GM19240 (cell line): ENCODE measurements at regions not wholly inside any gene's neighbourhood (a gene's known extent, or its start where the extent isn't known, plus 50 kb on each side); places are given as distances from the start of the nearest gene placed in this dataset.

Experiments
- DNase-seq: peaks from one replicate; pipeline ENCODE4 v3.0.0; 2011; ENCODE audit warnings: low spot score; ENCODE audit not compliant: insufficient read length

DNA sequence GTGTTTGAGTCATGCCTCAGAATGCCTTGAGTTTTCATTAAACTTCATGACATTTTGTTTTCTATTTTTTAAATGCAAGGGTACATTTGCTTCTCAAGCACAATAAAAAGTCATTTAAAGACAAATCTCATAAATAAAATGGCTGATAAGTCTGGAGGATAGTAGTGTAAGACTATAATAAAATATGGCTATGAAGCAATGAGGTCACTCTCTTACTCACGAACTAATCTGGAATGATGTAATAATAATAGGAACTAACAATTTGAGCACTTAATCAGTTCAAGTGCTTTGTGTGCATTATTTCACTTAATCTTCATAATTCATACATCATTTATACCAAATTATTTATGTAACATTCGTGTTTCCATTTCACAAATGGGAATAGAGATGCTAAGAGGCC is 149.3 kb upstream of the CTTNBP2 start:
- no peak for DNase-seq

DNA sequence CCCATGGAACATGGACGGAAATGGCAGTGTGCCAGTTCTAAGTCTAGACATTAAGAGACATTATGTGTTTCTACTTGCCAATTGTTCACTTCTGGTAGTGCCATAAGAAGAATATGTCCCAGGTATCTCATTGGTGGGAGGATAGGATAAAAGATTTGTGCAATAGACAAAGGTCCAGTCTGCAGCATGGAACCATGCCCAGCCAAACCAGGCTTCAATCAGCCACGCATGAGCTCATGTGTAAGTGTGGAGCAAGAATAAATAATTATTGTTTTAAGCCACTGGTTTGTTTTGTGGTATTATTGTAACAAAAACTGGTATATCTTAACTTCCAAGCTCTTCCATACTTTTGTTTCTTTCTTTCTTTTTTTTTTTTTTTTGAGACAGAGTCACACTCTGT is 153.6 kb upstream of the CTTNBP2 start:
- no peak for DNase-seq

DNA sequence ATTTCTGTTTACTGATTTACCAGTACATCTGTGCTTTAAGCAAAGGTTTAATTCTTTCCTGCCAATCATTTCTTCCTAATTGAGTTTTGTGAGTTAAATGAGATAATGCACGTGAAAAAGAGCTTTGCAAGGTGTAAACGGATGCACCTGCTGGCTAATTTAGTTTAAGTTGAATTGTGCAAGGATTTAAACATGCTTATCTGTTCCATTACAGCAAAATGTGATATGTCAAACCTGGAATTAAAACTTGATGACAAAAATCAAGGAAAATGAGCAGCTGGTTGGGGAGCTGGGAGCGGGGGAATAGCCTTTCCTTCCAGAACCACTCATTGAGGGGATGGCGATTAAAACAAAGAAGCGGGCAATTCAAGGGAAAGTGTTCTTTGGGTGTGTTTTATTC is 155.0 kb upstream of the CTTNBP2 start:
- no peak for DNase-seq

DNA sequence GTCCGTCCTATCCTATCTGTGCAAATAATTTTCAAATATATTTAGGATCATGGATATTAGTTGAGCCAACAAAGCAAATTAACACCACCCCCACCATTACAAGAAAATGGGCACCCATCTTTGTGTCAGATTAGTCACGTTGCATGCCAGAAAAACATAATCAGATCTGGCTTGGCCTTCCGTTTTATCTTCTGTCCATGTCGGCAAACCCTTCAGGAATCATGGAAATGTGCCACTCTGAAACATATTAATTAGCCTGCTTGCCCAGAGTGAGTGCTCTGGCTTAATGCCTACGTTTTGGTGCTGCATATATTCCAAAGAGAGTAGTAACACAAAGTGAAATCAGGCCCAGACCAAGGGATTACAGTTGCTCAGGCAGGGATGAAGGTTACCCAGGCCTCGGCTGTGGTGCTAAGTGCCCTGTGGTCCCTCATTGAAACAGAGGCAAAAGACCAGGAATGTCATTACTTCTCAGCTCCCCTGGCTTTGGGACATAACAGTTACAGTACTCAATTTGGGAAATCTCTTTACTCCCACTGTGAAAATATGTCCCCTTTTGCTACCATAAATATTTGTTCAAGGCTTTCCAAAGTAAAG is 154.0 kb upstream of the LSM8 start:
- DNase-seq: no peak

DNA sequence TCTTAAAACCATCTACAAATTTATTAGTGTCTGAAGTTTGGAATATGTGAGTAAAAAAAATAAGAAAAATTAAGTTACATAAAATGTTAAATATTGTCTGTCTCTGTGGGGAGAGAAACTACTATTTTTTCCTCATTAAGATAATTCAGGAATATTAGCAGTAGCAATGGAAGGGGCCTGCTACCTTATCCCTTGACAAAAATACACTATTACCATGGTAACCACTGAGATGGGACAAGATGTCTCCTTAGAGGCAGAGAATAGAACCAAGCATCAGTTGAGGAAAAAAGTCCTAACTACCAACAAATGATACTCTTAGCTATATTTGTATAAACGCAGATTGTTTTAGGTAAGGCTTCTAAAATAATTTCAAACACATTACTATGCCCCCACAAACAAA is 150.7 kb upstream of the LSM8 start:
- DNase-seq: no peak

DNA sequence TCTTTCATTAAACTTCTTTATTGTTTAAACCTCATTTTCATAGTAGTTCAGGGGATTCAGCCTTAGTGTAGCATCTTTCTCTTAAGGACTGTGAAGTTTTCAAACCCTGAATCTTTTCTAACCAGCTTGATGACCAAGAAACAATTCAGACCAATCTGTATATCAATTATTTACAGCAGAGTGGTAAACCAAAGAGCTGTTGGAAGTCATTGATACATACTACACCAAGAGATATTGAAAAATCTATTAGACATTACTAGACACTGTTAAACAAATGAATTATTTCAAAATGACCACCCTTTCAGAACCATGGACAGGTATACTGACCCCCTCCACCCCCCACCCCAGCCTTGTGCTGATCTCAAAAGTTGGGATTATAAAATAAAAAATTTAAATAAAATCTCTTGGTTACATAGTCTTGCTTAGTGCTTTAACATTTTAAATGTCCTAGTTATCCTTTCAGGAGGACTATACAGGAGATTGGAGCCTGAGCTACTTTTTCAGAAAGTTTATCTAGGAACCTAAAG is 143.9 kb upstream of the LSM8 start:
- DNase-seq: no peak

DNA sequence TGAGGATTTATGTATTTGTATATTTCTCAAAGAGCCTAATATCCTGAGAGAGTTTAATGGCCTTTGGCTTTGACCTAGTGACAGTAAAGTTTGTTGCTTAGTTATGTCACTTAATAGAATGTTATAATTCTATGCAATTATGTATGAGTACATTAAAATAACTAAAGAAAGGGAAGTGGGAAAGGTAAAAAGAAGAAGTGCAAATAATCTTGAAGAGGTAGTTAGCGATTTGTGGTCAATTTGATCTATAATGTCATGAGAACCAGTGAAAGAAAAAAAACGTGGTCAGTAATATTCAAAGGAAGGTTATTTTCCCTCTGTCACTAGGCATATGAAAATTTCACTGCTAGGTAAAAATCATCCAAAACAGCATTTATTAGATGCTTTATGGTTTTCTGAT is 143.4 kb upstream of the LSM8 start:
- DNase-seq: no peak

DNA sequence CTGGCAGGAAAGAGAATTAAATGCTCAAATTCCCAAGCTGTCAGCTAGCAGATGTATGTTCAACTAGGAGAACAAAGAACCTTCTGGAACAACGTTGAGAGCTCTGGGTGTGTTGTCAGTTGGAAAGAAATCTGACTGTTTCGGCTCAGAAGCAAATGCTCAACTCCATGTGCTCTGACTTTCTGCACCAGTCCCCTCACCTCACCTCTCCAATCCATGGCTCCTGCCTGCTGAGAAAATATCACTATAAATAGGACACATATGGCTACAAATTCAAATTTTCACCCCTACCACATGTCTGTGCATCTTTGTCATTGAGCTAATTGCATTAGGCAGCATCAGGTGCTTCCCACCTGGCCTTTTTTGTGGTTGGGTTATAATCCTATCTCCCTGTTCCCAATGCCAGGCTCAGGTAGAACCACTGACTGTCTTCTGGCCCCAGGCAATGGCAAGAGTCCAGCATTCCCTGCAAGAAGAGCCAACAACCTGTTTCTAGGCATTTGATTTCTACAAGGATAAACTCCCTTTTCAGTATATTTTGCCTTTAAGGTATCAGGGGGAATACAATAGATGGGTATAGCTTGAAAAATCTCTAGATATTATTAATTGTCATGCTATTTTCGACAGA is 142.6 kb upstream of the LSM8 start:
- DNase-seq: no peak

DNA sequence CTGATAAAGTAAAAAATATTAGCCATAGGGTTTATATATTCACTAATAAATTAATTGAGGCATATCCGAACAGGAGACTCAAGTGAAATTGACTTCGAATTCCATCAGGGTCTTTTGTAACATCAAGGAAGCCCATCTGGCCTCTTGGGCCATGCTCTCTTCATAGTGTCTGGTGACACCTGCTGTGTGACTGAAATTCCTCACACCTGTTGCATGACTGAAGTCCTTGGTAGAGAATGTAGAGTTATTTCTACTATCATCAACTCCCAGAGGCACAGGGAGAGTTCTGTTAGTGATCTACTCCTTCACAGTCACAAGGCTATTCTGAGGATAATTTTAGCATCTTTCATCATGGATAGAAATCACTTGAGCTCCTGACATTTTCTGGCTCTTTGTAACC is 138.3 kb upstream of the LSM8 start:
- no peak for DNase-seq

DNA sequence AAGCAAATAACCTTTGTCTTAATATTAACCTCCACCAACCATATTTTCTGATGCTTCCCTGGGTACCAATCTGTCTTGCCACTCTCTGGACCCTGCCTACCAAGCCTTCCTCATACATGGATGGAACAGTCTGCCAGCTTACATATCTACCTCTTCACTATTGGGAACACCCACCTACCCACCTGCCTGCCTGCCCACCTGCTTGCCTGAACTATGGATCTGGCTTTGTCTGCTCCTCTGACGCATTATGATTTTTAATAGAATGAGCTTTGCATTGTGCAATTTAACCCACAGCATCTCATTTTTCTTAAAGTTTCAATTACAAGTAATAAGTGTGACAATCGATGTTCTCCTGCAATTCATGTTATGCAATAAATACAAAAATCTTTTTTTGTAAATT is 137.9 kb upstream of the LSM8 start:
- no peak for DNase-seq

DNA sequence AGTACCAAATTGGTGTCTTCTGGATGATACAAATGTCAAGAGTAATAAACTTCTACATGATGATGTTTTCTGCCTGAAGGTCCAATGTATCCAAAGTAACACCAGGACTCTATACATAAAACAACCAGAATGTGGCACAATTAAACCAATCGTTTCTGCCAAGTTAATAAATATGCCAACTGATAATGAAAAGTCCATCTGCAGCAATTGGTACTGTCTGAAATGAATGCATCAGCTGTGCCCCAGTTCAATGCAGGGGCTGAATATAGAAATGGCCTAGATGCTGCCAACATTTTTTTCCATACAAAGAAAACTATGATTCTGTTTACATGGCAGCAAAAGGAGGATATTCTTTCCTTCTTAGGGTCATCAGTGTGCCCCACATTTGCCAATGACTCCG is 137.2 kb upstream of the LSM8 start:
- DNase-seq: no peak

DNA sequence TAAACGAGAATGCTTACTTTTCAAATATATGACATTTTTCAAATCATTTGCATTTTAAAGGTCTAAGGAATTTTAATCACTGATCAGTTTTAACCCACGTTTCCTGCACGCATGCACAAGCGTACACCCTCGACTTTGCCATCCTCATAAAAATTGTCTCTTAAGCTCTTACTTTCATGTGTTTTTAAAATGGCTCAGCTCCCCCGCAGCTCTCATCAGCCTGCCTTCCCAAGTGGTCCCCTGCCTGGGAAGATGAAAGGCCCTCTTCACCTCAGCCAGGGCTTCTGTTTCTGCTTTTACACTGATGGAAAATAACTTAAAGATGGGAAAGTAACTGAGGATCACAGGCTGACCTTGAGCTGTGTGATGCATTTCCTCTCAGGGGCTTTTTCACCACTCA is 131.6 kb upstream of the LSM8 start:
- no peak for DNase-seq

DNA sequence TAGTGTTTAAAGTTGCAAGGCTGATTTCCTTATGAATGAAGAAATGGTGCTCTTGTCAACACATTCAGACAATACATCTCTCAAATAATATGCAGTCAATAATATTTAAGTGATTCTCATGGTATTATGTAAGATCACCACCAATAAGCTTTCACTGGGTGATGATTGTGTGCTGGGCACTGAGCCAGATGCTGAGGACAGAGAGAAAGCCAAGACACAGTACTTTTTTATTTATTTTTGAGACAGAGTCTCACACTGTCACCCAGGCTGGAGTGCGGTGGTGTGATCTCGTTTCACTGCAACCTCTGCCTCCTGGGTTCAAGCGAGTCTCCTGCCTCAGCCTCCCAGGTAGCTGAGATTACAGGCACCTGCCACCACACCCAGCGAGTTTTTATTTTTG is 130.6 kb upstream of the LSM8 start:
- DNase-seq: no peak

DNA sequence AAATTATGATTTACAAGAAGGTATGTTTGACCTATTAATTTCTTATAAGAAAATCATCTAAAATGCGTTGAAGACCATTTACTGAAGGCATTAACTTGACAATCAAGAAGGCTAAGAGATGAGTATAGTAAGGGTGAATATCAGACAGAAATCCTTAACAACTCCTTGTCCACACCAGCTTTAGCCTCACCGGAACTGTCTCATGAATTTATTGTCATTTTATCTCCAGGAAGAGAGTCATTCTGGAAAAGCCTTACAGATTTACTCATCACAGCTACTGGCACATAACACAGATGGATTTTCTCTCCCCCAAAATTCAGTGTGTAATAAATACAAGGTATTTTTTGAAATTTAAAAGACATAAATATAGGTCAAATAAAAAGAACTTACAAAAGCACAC is 129.4 kb upstream of the LSM8 start:
- no peak for DNase-seq

DNA sequence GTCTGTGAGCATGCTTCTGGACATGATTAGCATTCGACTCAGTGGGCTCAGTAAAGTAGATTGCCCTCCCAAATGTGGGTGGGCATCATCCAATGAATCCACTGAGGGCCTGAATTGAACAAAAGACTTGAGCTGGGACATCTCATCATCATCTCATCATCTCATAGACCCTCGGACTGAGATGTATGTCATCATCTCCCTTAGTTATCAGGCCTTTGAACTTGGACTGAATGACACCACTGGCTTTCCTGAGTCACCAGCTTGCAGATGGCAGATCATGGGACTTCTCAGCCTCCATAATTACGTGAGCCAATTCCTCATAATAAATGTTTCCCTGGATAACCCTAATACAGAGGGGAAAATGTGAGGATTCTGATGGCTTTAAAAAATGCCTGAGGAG is 128.3 kb upstream of the LSM8 start:
- no peak for DNase-seq

DNA sequence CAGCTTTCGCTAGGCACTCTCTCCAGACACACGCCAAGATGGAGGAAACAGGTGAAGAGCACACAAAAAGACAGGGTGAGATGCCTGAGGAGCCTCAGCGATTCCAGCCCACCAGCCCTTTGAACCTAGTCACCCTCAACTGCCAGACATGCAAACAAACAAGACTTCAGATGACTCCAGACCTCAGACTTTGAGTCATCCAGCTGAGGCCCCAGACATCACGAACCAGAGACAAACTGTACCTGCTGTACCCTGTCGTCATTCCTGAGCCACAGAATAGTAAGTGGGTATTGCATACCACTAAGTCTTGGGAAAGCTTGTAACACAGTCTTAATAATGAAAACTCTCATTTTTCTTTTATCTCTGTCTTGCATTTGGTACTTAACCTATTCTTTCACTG is 126.6 kb upstream of the LSM8 start:
- DNase-seq: no peak

DNA sequence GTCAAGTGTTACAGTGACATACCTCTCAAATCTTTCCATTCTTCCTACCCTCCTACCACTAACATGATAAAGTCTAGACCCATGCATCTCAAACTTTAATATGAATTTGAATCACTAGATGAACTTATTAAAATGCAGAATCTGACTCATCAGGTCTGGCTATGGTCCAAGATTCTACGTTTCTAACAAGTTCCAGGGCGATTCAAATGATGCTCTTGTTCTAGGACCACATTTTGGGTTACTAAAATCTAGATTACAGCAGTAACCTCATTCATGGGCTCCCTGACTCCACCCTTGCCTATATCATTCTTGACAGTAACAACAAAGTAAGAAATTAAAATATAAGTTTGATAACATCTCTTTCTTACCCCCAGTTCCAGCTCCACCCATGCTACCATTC is 124.8 kb upstream of the LSM8 start:
- no peak for DNase-seq

DNA sequence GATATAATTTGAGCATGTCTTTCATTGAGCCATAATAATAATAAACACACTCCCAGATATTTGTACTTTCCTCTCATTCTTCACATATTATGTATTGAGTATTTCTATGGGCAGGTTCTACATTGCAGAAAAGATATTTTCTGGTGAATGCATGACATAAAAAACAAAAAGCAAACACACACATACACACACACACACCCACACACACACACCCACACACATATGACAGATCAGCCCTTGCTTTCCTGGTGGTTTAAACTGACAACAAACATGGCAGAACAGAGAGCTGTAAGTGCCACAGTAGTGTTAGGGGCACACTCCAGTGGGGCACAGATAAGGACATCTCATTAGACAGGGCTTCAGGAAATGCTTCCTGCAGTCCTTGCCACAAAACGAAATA is 123.3 kb upstream of the LSM8 start:
- DNase-seq: no peak

DNA sequence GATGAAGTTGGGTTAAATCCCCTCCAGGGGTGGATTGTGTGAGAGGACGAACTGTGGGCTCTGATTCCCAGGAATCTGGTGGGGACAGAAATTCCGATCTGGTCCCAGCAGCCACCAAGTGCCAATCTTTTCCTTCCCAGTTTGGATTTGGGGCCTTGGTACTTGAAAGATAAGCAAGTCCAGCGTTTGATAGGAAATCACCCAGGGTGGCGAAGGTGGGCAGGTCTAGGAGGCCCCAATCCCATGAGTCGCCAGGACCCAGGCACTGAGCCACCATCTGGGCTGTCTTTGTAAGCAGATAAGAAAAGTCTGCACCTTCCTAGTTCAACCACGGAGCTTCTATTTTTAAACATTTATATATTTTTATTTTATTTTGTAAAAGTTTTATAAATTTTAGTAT is 122.6 kb upstream of the LSM8 start:
- no peak for DNase-seq

DNA sequence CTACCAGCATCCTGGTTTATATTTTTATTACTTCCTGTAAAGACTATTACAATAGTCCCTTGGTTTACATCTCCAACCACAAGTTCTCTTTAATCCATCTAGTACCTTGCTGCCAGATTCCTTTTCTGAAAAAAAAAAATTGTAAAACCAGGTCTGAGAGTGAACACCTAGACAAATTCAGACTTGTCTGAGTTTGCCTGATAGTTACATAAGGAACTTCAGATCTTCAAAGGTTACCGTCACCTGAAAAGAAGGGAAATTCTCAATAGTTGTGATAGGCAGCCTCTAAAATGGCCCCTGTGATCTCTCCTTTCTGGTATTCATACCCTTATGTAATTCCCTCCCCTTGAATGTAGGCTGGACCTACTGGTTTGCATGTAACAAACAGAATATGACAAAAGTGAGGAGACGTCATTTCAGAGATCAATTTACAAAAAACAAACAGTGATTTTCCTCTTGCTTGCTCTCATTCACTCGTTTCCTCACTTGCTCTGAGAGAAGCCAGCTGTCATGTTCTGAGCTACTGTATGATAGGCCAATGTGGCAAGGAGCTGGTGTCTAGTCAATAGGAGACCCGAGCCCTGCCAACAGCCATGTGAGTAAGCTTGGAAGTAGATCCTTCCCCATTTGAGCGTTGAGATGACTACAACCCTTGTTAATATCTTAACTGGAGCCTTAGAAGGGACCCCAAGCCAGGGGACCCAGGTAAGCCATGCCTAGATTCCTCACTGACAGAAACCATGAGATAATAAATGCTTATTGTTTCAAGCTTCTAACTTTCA is 110.9 kb upstream of the LSM8 start:
- DNase-seq: no peak

DNA sequence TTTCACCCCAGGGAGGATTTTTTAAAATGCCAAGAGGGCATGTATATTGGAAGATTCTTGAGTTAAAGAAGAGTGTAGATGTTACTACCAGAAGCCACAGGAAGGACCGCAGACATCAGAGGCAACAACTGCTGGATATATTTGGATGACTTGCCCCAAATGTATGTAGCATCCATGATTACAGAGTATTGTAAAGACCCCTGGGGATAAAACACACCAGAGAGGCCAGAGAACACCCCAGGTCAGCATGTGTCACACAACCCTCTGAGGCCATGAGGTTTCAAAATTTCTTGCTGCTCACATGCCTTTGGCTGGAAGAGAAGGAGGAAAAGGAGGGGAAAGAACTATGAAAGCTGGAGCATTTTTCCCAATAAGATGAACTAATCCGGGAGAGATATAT is 108.0 kb upstream of the LSM8 start:
- DNase-seq: no peak

DNA sequence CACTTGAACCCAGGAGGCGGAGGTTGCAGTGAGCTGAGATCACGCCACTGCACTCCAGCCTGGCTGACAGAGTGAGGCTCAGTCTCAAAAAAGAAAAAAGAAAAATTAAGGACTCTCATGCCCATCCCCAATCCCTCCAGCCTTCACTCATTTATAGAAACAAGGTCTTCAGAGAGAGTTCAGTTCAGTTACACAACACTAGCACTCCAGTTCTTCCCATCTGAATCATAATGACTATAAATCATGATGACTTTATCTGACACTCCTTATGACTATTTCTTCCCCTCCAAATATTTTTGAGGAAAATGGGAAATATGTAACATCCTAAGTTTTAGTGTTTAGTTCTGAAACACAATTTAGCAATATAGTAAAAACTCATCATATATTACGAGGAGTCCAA is 107.4 kb upstream of the LSM8 start:
- DNase-seq: no peak

DNA sequence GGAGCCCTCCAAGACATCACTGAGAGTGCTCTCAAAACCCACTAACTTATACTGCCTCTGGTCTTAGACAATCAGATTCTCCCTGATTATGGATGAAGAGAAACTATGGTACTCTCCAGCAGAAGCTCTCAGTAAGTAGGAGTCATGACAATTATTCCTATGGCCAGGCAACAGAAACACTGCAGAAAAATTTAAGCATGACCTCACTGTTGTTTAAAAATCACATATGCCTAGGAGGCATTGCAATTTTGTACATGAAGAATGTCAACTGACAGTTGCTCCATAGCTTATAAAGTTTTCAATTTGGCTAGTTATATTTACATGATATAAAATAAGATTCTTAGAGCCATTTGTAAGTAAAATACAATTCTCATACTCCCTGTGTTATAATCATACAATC is 105.9 kb upstream of the LSM8 start:
- DNase-seq: no peak
